K562 (cell line): ENCODE measurements at regions not wholly inside any gene's neighbourhood (a gene's known extent, or its start where the extent isn't known, plus 50 kb on each side); places are given as distances from the start of the nearest gene placed in this dataset.

ENCODE experiments used
- BRCA1 ChIP-seq, 2 experiments: fragments of 450-650 bp in 1 of 2; sonication (generic) in 1 of 2; formaldehyde crosslinking in 1 of 2; IDR thresholded peaks; 2 replicates each; pipeline versions ENCODE4 v1.5.0 to v1.6.1; 2017 to 2020; ENCODE audit warnings: mild to moderate bottlenecking in 1 of 2, missing genetic modification reagents in 1 of 2
- CBFB ChIP-seq: sonication (generic); formaldehyde crosslinking; IDR thresholded peaks from 2 replicates; pipeline ENCODE4 v1.4.0; 2020; ENCODE audit warnings: mild to moderate bottlenecking, missing genetic modification reagents
- CEBPZ ChIP-seq: fragments of 150-350 bp; IDR thresholded peaks from 2 replicates; pipeline ENCODE4 v1.6.1; 2014; ENCODE audit warnings: low read depth, mild to moderate bottlenecking, low read length, borderline replicate concordance
- FOXA3 ChIP-seq, 2 experiments: fragments of 450-650 bp in 1 of 2; sonication (generic) in 1 of 2; formaldehyde crosslinking; IDR thresholded peaks in 1 of 2; conservative IDR thresholded peaks in 1 of 2; 2 replicates each; pipeline versions ENCODE4 v1.4.0 to v1.8.0; 2020 to 2022; ENCODE audit warnings: mild to moderate bottlenecking in 2 of 2, missing genetic modification reagents in 1 of 2
- HNRNPUL1 ChIP-seq: fragments of 200-400 bp; formaldehyde crosslinking; IDR thresholded peaks from 2 replicates; pipeline ENCODE4 v1.6.1; 2017; ENCODE audit warnings: low read length
- KAT2B ChIP-seq: IDR thresholded peaks from one replicate; pipeline ENCODE4 v1.6.1; 2012; ENCODE audit warnings: low read depth, mild to moderate bottlenecking, control low read depth, inconsistent platforms, low read length, moderate library complexity
- MECOM ChIP-seq: fragments of 250-450 bp; sonication (Bioruptor Pico); IDR thresholded peaks from 2 replicates; pipeline ENCODE4 v1.8.0; 2022; ENCODE audit warnings: inconsistent platforms
- MYC ChIP-seq, 2 experiments: fragments of 250-450 bp in 1 of 2; sonication (Bioruptor Pico) in 1 of 2; IDR thresholded peaks; 2 replicates each; pipeline versions ENCODE4 v1.5.1 to v1.6.1; 2012 to 2021; ENCODE audit warnings: low read depth in 2 of 2, borderline replicate concordance in 1 of 2, improper control_type of control experiment in 1 of 2, low read length in 1 of 2, mild to moderate bottlenecking in 1 of 2, moderate library complexity in 1 of 2
- NR2C1 ChIP-seq, 2 experiments: fragments of 450-650 bp; IDR thresholded peaks; 2 replicates each; pipeline ENCODE4 v1.6.1; 2017; ENCODE audit warnings: mild to moderate bottlenecking in 2 of 2, antibody characterized with exemption in 1 of 2, inconsistent platforms in 1 of 2, missing compliant biosample characterization in 1 of 2, missing genetic modification characterization in 1 of 2
- POLR2AphosphoS5 ChIP-seq: IDR thresholded peaks from 2 replicates; pipeline ENCODE4 v1.6.1; 2011; ENCODE audit warnings: mild to moderate bottlenecking, low read depth, low read length, moderate library complexity; ENCODE audit not compliant: control insufficient read depth, insufficient read depth
- STAT5B ChIP-seq: fragments of 250-450 bp; sonication (Bioruptor Pico); IDR thresholded peaks from 2 replicates; pipeline ENCODE4 v1.8.0; 2021; ENCODE audit warnings: mild to moderate bottlenecking, inconsistent platforms
- TRIM24 ChIP-seq, 2 experiments: fragments of 450-650 bp; IDR thresholded peaks; 2 replicates each; pipeline ENCODE4 v1.6.1; 2016
- WHSC1 ChIP-seq: IDR thresholded peaks from one replicate; pipeline ENCODE4 v1.6.1; 2012; ENCODE audit warnings: low read length, control low read depth, inconsistent platforms
- ZFP1 ChIP-seq: fragments of 450-650 bp; formaldehyde crosslinking; IDR thresholded peaks from 2 replicates; pipeline ENCODE4 v1.4.0; 2020; ENCODE audit warnings: mild to moderate bottlenecking, mixed read lengths
- ZNF143 ChIP-seq: sonication (generic); formaldehyde crosslinking; IDR thresholded peaks from 2 replicates; pipeline ENCODE4 v1.9.0; 2022; ENCODE audit warnings: mild to moderate bottlenecking, missing genetic modification reagents
- ZNF239 ChIP-seq: fragments of 250-450 bp; sonication (Bioruptor Pico); IDR thresholded peaks from 2 replicates; pipeline ENCODE4 v1.4.0; 2020; ENCODE audit warnings: mild to moderate bottlenecking
- ZNF408 ChIP-seq: fragments of 250-450 bp; sonication (Bioruptor Pico); IDR thresholded peaks from 2 replicates; pipeline ENCODE4 v1.4.0; 2020; ENCODE audit warnings: low read depth, mild to moderate bottlenecking, moderate library complexity
- ZNF766 ChIP-seq: fragments of 200-800 bp; sonication (Bioruptor generic); conservative IDR thresholded peaks from 2 replicates; pipeline ENCODE4 v1.6.1; 2016; ENCODE audit warnings: missing genetic modification characterization, missing compliant biosample characterization
- TF ChIP-seq, protein P1 (sequence below), 2 experiments: fragments of 450-650 bp in 1 of 2; sonication (generic) in 1 of 2; formaldehyde crosslinking; conservative IDR thresholded peaks; 2 replicates each; pipeline versions ENCODE4 v1.4.0 to v1.8.1; 2020 to 2022; ENCODE audit warnings: mild to moderate bottlenecking in 1 of 2, missing genetic modification reagents in 1 of 2
- TF ChIP-seq, protein P2 (sequence below): fragments of 450-650 bp; IDR thresholded peaks from 2 replicates; pipeline ENCODE4 v1.6.1; 2016
- TF ChIP-seq, protein P3 (sequence below): IDR thresholded peaks from 2 replicates; pipeline ENCODE4 v1.6.1; 2012; ENCODE audit warnings: low read depth, low read length, improper control_type of control experiment, borderline replicate concordance

GRCh38 chr6:39992861-39993622, 58.8 kb upstream of the MOCS1 start (continued):
- no peak; the same call in none of the 2 replicates for TF ChIP-seq ZNF239 (CRISPR knock-in tag)
- TF ChIP-seq CBFB (CRISPR knock-in tag) = no peak
- TF ChIP-seq CEBPZ = no peak
- peak; percentile 95 for TF ChIP-seq ZNF766
- no peak for TF ChIP-seq STAT5B (CRISPR knock-in tag)
- peak; percentile 36 for TF ChIP-seq NR2C1 (IDR thresholded peaks at IDR 0.05)
- TF ChIP-seq NR2C1 (tag; IDR thresholded peaks at IDR 0.05) = peak; percentile 84
- no peak for TF ChIP-seq MECOM (CRISPR knock-in tag)
- TF ChIP-seq KAT2B = no peak
- TF ChIP-seq ZFP1 = no peak
- TF ChIP-seq ZNF408 (CRISPR knock-in tag) = no peak
- peak; percentile 93 to 97 for TF ChIP-seq TRIM24 (IDR thresholded peaks at IDR 0.05)
- peak; percentile 62 for TF ChIP-seq MYC (IDR thresholded peaks at IDR 0.05; ENCODE audit: low read depth, low read length)
- TF ChIP-seq MYC (CRISPR knock-in tag; IDR thresholded peaks at IDR 0.05; ENCODE audit: borderline replicate concordance, low read depth) = peak; percentile 44; the same call in 1 of the 2 replicates
- TF ChIP-seq, protein P1, sequence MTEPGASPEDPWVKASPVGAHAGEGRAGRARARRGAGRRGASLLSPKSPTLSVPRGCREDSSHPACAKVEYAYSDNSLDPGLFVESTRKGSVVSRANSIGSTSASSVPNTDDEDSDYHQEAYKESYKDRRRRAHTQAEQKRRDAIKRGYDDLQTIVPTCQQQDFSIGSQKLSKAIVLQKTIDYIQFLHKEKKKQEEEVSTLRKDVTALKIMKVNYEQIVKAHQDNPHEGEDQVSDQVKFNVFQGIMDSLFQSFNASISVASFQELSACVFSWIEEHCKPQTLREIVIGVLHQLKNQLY (CRISPR knock-in tag; conservative IDR thresholded peaks at IDR 0.05) = no peak
- TF ChIP-seq, protein P2, sequence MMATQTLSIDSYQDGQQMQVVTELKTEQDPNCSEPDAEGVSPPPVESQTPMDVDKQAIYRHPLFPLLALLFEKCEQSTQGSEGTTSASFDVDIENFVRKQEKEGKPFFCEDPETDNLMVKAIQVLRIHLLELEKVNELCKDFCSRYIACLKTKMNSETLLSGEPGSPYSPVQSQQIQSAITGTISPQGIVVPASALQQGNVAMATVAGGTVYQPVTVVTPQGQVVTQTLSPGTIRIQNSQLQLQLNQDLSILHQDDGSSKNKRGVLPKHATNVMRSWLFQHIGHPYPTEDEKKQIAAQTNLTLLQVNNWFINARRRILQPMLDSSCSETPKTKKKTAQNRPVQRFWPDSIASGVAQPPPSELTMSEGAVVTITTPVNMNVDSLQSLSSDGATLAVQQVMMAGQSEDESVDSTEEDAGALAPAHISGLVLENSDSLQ = peak; percentile 98
- TF ChIP-seq, protein P3, sequence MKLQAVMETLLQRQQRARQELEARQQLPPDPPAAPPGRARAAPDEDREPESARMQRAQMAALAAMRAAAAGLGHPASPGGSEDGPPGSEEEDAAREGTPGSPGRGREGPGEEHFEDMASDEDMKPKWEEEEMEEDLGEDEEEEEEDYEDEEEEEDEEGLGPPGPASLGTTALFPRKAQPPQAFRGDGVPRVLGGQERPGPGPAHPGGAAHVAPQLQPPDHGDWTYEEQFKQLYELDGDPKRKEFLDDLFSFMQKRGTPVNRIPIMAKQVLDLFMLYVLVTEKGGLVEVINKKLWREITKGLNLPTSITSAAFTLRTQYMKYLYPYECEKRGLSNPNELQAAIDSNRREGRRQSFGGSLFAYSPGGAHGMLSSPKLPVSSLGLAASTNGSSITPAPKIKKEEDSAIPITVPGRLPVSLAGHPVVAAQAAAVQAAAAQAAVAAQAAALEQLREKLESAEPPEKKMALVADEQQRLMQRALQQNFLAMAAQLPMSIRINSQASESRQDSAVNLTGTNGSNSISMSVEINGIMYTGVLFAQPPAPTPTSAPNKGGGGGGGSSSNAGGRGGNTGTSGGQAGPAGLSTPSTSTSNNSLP = no peak
- no peak for TF ChIP-seq FOXA3 (CRISPR knock-in tag; conservative IDR thresholded peaks at IDR 0.05 in 1 of 2, IDR thresholded peaks at IDR 0.05 in 1 of 2)
- no peak for TF ChIP-seq WHSC1
- no peak for TF ChIP-seq ZNF143 (CRISPR knock-in tag)
- TF ChIP-seq BRCA1 (IDR thresholded peaks at IDR 0.05) = no peak
- TF ChIP-seq BRCA1 (CRISPR knock-in tag; IDR thresholded peaks at IDR 0.05) = no peak
- TF ChIP-seq POLR2AphosphoS5 = no peak
- no peak for TF ChIP-seq HNRNPUL1
